ENCODE measurements at regions not wholly inside any gene's neighbourhood (a gene's known extent, or its start where the extent isn't known, plus 50 kb on each side); places are given as distances from the start of the nearest gene placed in this dataset.

DNA sequence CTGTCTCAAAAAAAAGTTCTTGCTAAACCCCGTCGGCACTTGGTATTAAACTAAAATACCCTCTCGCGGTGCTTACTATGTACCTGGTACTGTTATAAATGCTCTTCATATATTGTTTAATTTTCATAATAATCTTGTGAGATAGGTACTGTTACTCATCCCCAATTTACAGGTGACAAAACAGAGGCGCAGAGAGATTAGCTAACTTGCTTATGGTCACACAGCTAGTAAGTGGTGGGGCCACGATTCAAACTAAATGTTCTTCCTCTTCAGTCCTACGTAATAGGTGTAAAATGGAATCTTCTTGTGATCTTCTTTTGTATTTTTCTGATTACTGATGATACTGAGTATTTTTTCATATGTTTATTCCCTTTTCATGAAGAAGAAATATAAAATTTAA lies 51.3 kb downstream of the TET3 start:
- TF ChIP-seq PAX5 (IDR thresholded peaks at IDR 0.05; ENCODE audit: insufficient read depth, low read length, severe bottlenecking) = no peak
- TF ChIP-seq POU2F2 (IDR thresholded peaks at IDR 0.05; ENCODE audit: low read depth, low read length) = no peak
- TF ChIP-seq POLR2AphosphoS5 (IDR thresholded peaks at IDR 0.05; ENCODE audit: low read depth, low read length) = no peak
- no peak for TF ChIP-seq SPI1 (IDR thresholded peaks at IDR 0.05; ENCODE audit: low read depth, low read length)
- TF ChIP-seq POLR2A (IDR thresholded peaks at IDR 0.05; ENCODE audit: low read depth, low read length) = no peak
- TF ChIP-seq TAF1 (IDR thresholded peaks at IDR 0.05; ENCODE audit: low read depth, low read length) = no peak
- FAIRE-seq (no peak), DNase-seq (ENCODE audit: insufficient read length, low spot score) (no peak)

DNA sequence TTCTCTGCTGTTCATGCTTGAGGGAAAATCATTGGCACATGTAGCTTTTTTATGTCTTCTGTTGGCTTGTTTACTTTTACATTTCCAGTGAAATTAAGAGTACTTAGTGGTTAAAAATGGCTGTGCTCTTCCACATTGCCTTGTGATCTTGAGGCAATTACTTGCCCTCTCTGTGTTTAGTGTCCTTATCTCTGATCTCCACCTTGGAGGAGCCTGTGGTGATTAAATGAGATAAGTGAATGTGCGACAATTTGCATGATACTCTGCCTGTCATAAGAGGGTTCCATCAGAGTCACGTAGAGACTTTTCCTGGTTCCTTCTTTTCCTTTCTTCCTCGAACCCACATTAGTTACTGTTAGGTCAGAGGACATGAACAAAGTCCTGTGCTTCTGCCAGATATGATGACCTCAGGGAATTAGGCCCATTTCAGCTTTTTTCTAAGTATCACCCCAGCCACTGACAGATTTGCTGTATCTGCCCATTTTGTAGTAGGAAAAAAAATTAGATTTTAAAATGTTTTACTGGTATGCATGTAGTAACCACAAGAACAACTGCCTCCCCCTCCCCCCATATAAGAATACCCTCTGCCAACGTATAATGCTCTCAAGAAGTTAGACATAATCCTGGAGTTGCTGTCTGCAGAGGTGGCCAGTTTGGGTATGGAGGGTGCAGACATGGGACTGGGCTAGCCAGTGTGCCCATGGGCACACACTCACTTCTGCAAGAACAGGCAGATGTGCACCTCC lies 51.9 kb downstream of the TET3 start:
- TF ChIP-seq POLR2AphosphoS5 (IDR thresholded peaks at IDR 0.05; ENCODE audit: low read depth, low read length) (no peak), SPI1 (IDR thresholded peaks at IDR 0.05; ENCODE audit: low read depth, low read length) (0 out of 2 replicates have a peak, but pooled peaks have one; percentile 12), POU2F2 (IDR thresholded peaks at IDR 0.05; ENCODE audit: low read depth, low read length) (no peak), TAF1 (IDR thresholded peaks at IDR 0.05; ENCODE audit: low read depth, low read length) (no peak), PAX5 (IDR thresholded peaks at IDR 0.05; ENCODE audit: insufficient read depth, low read length, severe bottlenecking) (no peak), POLR2A (IDR thresholded peaks at IDR 0.05; ENCODE audit: low read depth, low read length) (no peak)
- FAIRE-seq (no peak), DNase-seq (ENCODE audit: insufficient read length, low spot score) (no peak)

DNA sequence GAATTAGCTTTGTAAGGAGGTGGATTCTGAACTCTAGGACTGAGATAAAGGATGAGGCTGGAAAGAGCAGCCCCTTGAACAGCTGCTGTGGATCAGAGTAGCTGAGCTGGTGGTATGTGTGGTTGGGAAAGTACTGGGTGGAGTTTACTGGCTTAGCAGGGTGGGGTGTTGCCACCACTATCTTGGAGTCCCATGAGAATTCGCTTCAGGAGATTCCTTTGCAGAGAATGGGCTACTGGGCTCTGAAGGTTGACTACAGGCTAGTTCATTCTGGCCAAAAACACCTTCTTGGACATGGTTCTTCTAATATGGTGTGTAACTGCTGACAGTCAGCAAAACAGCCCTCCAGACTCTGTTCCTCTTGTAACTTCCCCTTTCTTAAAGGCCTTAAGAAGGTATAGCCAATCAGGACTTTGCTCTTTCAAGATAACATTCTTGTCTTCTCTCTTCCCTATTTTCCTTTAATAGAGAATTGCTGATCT lies 52.7 kb downstream of the TET3 start:
- DNase-seq (ENCODE audit: insufficient read length, low spot score) = no peak
- peak; percentile 61 for FAIRE-seq

GRCh38 chr2:74039611-74040010 lies 54.9 kb downstream of the TET3 start:
- FAIRE-seq = no peak
- DNase-seq (ENCODE audit: insufficient read length, low spot score) = no peak
- no peak for TF ChIP-seq POLR2AphosphoS5 (IDR thresholded peaks at IDR 0.05; ENCODE audit: low read depth, low read length)
- TF ChIP-seq PAX5 (IDR thresholded peaks at IDR 0.05; ENCODE audit: insufficient read depth, low read length, severe bottlenecking) = no peak
- no peak for TF ChIP-seq POU2F2 (IDR thresholded peaks at IDR 0.05; ENCODE audit: low read depth, low read length)
- no peak for TF ChIP-seq TAF1 (IDR thresholded peaks at IDR 0.05; ENCODE audit: low read depth, low read length)
- no peak for TF ChIP-seq POLR2A (IDR thresholded peaks at IDR 0.05; ENCODE audit: low read depth, low read length)
- no peak for TF ChIP-seq SPI1 (IDR thresholded peaks at IDR 0.05; ENCODE audit: low read depth, low read length)

More for the DNA sequence above, 52.7 kb downstream of the TET3 start:
- TF ChIP-seq POLR2A (IDR thresholded peaks at IDR 0.05; ENCODE audit: low read depth, low read length) = no peak
- TF ChIP-seq PAX5 (IDR thresholded peaks at IDR 0.05; ENCODE audit: insufficient read depth, low read length, severe bottlenecking) = no peak
- TF ChIP-seq SPI1 (IDR thresholded peaks at IDR 0.05; ENCODE audit: low read depth, low read length) = peak; percentile 81
- 0 out of 2 replicates have a peak, but pooled peaks have one; percentile 32 for TF ChIP-seq POU2F2 (IDR thresholded peaks at IDR 0.05; ENCODE audit: low read depth, low read length)

DNA sequence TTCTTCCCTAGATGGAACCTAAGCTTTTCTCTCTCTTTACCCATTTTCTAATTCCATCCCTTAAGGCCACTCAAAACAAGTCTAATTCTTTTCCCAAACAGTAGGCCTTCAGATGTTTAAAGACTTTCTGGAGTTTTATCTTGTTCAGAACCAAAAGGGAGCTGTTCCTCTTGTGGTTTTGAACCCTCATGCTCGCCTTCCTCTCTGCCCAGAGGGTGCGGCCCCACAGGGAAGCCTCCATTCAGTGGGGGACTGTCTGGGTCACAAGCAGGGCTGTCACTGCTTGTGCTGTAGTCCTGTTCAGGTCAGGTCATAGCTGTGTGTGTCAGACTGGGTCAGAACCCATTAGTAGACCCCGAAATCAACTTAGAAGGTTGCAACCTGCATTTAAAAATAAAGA lies 56.5 kb downstream of the TET3 start:
- FAIRE-seq (no peak), DNase-seq (ENCODE audit: insufficient read length, low spot score) (no peak)
- TF ChIP-seq SPI1 (IDR thresholded peaks at IDR 0.05; ENCODE audit: low read depth, low read length) (peak; percentile 56), TAF1 (IDR thresholded peaks at IDR 0.05; ENCODE audit: low read depth, low read length) (no peak)

DNA sequence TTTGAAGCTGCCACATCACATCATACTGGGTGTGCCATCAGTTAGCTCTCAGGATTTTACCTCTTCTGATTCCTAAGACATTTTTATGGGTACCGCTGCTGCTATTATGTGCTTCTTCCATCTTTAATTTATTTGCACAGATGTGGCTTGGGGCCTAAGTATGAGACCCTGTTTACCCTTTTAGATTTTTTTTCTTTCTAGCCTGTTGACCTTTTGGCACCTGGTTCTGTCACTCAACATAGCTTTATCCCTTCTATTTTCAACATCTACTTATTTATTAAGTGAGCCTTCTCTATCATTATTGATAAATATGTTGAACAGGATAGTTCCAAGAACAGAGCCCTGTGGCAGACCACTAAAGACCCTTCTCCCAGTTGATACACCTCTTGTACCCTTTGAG lies 57.0 kb downstream of the TET3 start:
- DNase-seq (ENCODE audit: insufficient read length, low spot score) (no peak), FAIRE-seq (no peak)
- TF ChIP-seq POLR2A (IDR thresholded peaks at IDR 0.05; ENCODE audit: low read depth, low read length) (no peak), SPI1 (IDR thresholded peaks at IDR 0.05; ENCODE audit: low read depth, low read length) (no peak), TAF1 (IDR thresholded peaks at IDR 0.05; ENCODE audit: low read depth, low read length) (no peak), PAX5 (IDR thresholded peaks at IDR 0.05; ENCODE audit: insufficient read depth, low read length, severe bottlenecking) (no peak), POLR2AphosphoS5 (IDR thresholded peaks at IDR 0.05; ENCODE audit: low read depth, low read length) (no peak), POU2F2 (IDR thresholded peaks at IDR 0.05; ENCODE audit: low read depth, low read length) (no peak)

- DNase-seq (ENCODE audit: insufficient read length, low spot score) (no peak), FAIRE-seq (no peak)
- TF ChIP-seq POLR2AphosphoS5 (IDR thresholded peaks at IDR 0.05; ENCODE audit: low read depth, low read length) (no peak), PAX5 (IDR thresholded peaks at IDR 0.05; ENCODE audit: insufficient read depth, low read length, severe bottlenecking) (no peak), SPI1 (IDR thresholded peaks at IDR 0.05; ENCODE audit: low read depth, low read length) (no peak), POLR2A (IDR thresholded peaks at IDR 0.05; ENCODE audit: low read depth, low read length) (no peak), TAF1 (IDR thresholded peaks at IDR 0.05; ENCODE audit: low read depth, low read length) (no peak), POU2F2 (IDR thresholded peaks at IDR 0.05; ENCODE audit: low read depth, low read length) (no peak)
Measured at GRCh38 chr2:74042606-74043005, 57.9 kb downstream of the TET3 start.

GRCh38 chr2:74043345-74044329 lies 58.9 kb downstream of the TET3 start:
- TF ChIP-seq SPI1 (IDR thresholded peaks at IDR 0.05; ENCODE audit: low read depth, low read length) = no peak
- TF ChIP-seq POLR2AphosphoS5 (IDR thresholded peaks at IDR 0.05; ENCODE audit: low read depth, low read length) = no peak
- TF ChIP-seq POU2F2 (IDR thresholded peaks at IDR 0.05; ENCODE audit: low read depth, low read length) = no peak
- no peak for TF ChIP-seq POLR2A (IDR thresholded peaks at IDR 0.05; ENCODE audit: low read depth, low read length)
- no peak for TF ChIP-seq PAX5 (IDR thresholded peaks at IDR 0.05; ENCODE audit: insufficient read depth, low read length, severe bottlenecking)
- no peak for TF ChIP-seq TAF1 (IDR thresholded peaks at IDR 0.05; ENCODE audit: low read depth, low read length)
- DNase-seq (ENCODE audit: insufficient read length, low spot score) (no peak), FAIRE-seq (no peak)

DNA sequence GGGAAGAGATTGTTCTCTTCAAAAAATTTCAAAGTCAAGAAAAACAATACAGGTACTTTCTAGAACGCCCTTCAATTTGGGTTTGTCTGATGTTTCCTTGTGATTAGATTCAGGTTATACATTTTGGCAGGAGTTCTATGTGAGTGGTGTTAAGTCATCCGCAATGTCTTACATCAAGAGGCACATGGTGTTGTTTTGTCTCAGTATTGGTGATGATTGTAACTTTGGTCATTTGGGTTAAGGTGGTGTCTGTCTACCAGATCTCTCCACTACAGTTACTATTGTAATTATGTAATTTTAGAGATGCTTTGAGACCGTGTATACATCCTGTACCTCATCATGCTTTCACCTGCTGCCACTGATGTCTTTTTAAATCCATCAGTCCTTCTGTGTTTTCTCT lies 60.3 kb downstream of the TET3 start:
- TF ChIP-seq TAF1 (IDR thresholded peaks at IDR 0.05; ENCODE audit: low read depth, low read length) (no peak), POLR2AphosphoS5 (IDR thresholded peaks at IDR 0.05; ENCODE audit: low read depth, low read length) (no peak), PAX5 (IDR thresholded peaks at IDR 0.05; ENCODE audit: insufficient read depth, low read length, severe bottlenecking) (no peak), POLR2A (IDR thresholded peaks at IDR 0.05; ENCODE audit: low read depth, low read length) (no peak), POU2F2 (IDR thresholded peaks at IDR 0.05; ENCODE audit: low read depth, low read length) (no peak), SPI1 (IDR thresholded peaks at IDR 0.05; ENCODE audit: low read depth, low read length) (no peak)
- FAIRE-seq = no peak

More for the DNA sequence above, 60.3 kb downstream of the TET3 start:
- no peak for DNase-seq (ENCODE audit: insufficient read length, low spot score)
